ENCODE measurements at regions not wholly inside any gene's neighbourhood (a gene's known extent, or its start where the extent isn't known, plus 50 kb on each side); places are given as distances from the start of the nearest gene placed in this dataset.

- intact Hi-C loops (cut with DNase I; ENCODE audit: low total_unique reads) = no loop called here
Measured at GRCh38 chr3:187878772-187879518, 133.7 kb upstream of the BCL6 start.

GRCh38 chr3:187880441-187880840 lies 135.2 kb upstream of the BCL6 start:
- no peaks in the 10 kb centered on the region for H3K9me3 ChIP-seq
- TF ChIP-seq CTCF (IDR thresholded peaks at IDR 0.05) (no peak), POLR2A (IDR thresholded peaks at IDR 0.05) (no peak)

More at GRCh38 chr3:187878772-187879518, 133.7 kb upstream of the BCL6 start:
- DNase-seq = no peak
- Histone ChIP-seq H3K4me3 (no peak overlapping the region), H3K36me3 (no peaks in the 10 kb centered on the region), H3K4me1 (no peaks in the 10 kb centered on the region), H3K9me3 (no peaks in the 10 kb centered on the region), H3K27me3 (no peaks in the 10 kb centered on the region), H3K27ac (no peak overlapping the region)
- TF ChIP-seq CTCF (IDR thresholded peaks at IDR 0.05) (no peak), POLR2A (IDR thresholded peaks at IDR 0.05) (no peak)

GRCh38 chr3:187880851-187881250 lies 135.6 kb upstream of the BCL6 start:
- no peak for TF ChIP-seq POLR2A (IDR thresholded peaks at IDR 0.05)
- no peak for TF ChIP-seq CTCF (IDR thresholded peaks at IDR 0.05)
- H3K36me3 ChIP-seq = no peaks in the 10 kb centered on the region
- H3K4me3 ChIP-seq = no peak overlapping the region
- H3K9me3 ChIP-seq = no peaks in the 10 kb centered on the region
- H3K4me1 ChIP-seq = no peaks in the 10 kb centered on the region
- H3K27me3 ChIP-seq = no peaks in the 10 kb centered on the region
- DNase-seq = no peak
- intact Hi-C loops (cut with DNase I; ENCODE audit: low total_unique reads) = loop anchor here (5.0 kb wide), 1 partner anchor 69 kb away; no protein-coding TSS in a partner anchor
- no peak overlapping the region for H3K27ac ChIP-seq

More at GRCh38 chr3:187880441-187880840, 135.2 kb upstream of the BCL6 start:
- H3K4me3 ChIP-seq = no peak overlapping the region
- DNase-seq = no peak
- no peak overlapping the region for H3K27ac ChIP-seq
- H3K27me3 ChIP-seq = no peaks in the 10 kb centered on the region
- intact Hi-C loops (cut with DNase I; ENCODE audit: low total_unique reads) = loop anchor here (5.0 kb wide), 1 partner anchor 68 kb away; no protein-coding TSS in a partner anchor
- H3K36me3 ChIP-seq = no peaks in the 10 kb centered on the region
- no peaks in the 10 kb centered on the region for H3K4me1 ChIP-seq

GRCh38 chr3:187888701-187889100 lies 143.4 kb upstream of the BCL6 start:
- no peaks in the 10 kb centered on the region for H3K9me3 ChIP-seq
- H3K4me1 ChIP-seq = no peaks in the 10 kb centered on the region
- no peaks in the 10 kb centered on the region for H3K27me3 ChIP-seq
- H3K36me3 ChIP-seq = no peaks in the 10 kb centered on the region
- no peak for DNase-seq
- H3K27ac ChIP-seq = no peak overlapping the region
- H3K4me3 ChIP-seq = no peak overlapping the region
- TF ChIP-seq POLR2A (IDR thresholded peaks at IDR 0.05) (no peak), CTCF (IDR thresholded peaks at IDR 0.05) (no peak)
- intact Hi-C loops (cut with DNase I; ENCODE audit: low total_unique reads) = no loop called here

GRCh38 chr3:187889106-187889505 lies 143.8 kb upstream of the BCL6 start:
- Histone ChIP-seq H3K36me3 (no peaks in the 10 kb centered on the region), H3K27me3 (no peaks in the 10 kb centered on the region), H3K27ac (no peak overlapping the region), H3K4me3 (no peak overlapping the region), H3K9me3 (no peaks in the 10 kb centered on the region), H3K4me1 (no peaks in the 10 kb centered on the region)
- no peak for TF ChIP-seq CTCF (IDR thresholded peaks at IDR 0.05)
- no peak for DNase-seq
- intact Hi-C loops (cut with DNase I; ENCODE audit: low total_unique reads) = no loop called here

Data from uterus (tissue), 3 donors.